ENCODE measurements at regions not wholly inside any gene's neighbourhood (a gene's known extent, or its start where the extent isn't known, plus 50 kb on each side); places are given as distances from the start of the nearest gene placed in this dataset.
A peak's percentile ranks its signal among the peaks of the same experiment; 100 is the strongest.

DNA sequence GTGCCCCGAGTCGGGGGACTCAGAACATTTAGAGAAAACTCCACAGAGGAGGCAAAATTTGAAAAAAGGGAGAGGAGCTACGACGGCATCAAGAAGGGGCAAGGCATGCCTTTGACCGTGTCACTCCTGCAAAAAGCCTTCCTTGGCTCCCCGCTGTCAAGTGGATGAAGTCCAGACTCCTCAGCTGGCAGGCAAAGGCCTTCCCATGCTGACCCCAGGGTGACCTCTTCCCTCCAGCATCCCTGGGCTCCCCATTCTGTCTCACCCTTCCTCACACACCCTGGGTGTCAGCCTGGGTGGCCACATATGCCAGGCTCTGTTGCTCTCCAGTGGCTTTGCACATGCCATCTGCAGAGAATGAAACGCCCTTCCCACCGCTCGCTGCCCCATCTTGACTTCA, 88.4 kb upstream of the ZMIZ1 start:
- no peaks in the 10 kb centered on the region for H3K79me2 ChIP-seq (ENCODE audit: insufficient read depth)
- WGBS (ENCODE audit: low lambda C conversion rate) = 70% methylated on average over 9 of the region's 9 CpGs
- POLR2A ChIA-PET = no interaction called here

More for the DNA sequence above, 88.4 kb upstream of the ZMIZ1 start:
- TF ChIP-seq EP300 (IDR thresholded peaks at IDR 0.05; ENCODE audit: borderline replicate concordance in 1 of 2, low read depth in 1 of 2, low read length in 1 of 2) (peak in 1 of 2 experiments; percentile 32; a peak in 1 of 4 replicates), TCF12 (IDR thresholded peaks at IDR 0.05) (peak; percentile 81), ELF1 (IDR thresholded peaks at IDR 0.05) (no peak), POLR2AphosphoS5 (IDR thresholded peaks at IDR 0.05; ENCODE audit: low read depth, low read length) (peak; percentile 35; the same call in 1 of the 2 replicates), NRF1 (IDR thresholded peaks at IDR 0.05; ENCODE audit: low read depth, low read length) (no peak)
- TF ChIP-seq, protein P1, sequence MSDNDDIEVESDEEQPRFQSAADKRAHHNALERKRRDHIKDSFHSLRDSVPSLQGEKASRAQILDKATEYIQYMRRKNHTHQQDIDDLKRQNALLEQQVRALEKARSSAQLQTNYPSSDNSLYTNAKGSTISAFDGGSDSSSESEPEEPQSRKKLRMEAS (IDR thresholded peaks at IDR 0.05; ENCODE audit: low read depth) = no peak
- TF ChIP-seq, protein P2, sequence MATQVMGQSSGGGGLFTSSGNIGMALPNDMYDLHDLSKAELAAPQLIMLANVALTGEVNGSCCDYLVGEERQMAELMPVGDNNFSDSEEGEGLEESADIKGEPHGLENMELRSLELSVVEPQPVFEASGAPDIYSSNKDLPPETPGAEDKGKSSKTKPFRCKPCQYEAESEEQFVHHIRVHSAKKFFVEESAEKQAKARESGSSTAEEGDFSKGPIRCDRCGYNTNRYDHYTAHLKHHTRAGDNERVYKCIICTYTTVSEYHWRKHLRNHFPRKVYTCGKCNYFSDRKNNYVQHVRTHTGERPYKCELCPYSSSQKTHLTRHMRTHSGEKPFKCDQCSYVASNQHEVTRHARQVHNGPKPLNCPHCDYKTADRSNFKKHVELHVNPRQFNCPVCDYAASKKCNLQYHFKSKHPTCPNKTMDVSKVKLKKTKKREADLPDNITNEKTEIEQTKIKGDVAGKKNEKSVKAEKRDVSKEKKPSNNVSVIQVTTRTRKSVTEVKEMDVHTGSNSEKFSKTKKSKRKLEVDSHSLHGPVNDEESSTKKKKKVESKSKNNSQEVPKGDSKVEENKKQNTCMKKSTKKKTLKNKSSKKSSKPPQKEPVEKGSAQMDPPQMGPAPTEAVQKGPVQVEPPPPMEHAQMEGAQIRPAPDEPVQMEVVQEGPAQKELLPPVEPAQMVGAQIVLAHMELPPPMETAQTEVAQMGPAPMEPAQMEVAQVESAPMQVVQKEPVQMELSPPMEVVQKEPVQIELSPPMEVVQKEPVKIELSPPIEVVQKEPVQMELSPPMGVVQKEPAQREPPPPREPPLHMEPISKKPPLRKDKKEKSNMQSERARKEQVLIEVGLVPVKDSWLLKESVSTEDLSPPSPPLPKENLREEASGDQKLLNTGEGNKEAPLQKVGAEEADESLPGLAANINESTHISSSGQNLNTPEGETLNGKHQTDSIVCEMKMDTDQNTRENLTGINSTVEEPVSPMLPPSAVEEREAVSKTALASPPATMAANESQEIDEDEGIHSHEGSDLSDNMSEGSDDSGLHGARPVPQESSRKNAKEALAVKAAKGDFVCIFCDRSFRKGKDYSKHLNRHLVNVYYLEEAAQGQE (IDR thresholded peaks at IDR 0.05; ENCODE audit: low read depth, low read length) = no peak
- TF ChIP-seq, protein P3, sequence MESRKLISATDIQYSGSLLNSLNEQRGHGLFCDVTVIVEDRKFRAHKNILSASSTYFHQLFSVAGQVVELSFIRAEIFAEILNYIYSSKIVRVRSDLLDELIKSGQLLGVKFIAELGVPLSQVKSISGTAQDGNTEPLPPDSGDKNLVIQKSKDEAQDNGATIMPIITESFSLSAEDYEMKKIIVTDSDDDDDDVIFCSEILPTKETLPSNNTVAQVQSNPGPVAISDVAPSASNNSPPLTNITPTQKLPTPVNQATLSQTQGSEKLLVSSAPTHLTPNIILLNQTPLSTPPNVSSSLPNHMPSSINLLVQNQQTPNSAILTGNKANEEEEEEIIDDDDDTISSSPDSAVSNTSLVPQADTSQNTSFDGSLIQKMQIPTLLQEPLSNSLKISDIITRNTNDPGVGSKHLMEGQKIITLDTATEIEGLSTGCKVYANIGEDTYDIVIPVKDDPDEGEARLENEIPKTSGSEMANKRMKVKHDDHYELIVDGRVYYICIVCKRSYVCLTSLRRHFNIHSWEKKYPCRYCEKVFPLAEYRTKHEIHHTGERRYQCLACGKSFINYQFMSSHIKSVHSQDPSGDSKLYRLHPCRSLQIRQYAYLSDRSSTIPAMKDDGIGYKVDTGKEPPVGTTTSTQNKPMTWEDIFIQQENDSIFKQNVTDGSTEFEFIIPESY (IDR thresholded peaks at IDR 0.05; ENCODE audit: borderline replicate concordance, low read depth) = no peak
- TF ChIP-seq, protein P4, sequence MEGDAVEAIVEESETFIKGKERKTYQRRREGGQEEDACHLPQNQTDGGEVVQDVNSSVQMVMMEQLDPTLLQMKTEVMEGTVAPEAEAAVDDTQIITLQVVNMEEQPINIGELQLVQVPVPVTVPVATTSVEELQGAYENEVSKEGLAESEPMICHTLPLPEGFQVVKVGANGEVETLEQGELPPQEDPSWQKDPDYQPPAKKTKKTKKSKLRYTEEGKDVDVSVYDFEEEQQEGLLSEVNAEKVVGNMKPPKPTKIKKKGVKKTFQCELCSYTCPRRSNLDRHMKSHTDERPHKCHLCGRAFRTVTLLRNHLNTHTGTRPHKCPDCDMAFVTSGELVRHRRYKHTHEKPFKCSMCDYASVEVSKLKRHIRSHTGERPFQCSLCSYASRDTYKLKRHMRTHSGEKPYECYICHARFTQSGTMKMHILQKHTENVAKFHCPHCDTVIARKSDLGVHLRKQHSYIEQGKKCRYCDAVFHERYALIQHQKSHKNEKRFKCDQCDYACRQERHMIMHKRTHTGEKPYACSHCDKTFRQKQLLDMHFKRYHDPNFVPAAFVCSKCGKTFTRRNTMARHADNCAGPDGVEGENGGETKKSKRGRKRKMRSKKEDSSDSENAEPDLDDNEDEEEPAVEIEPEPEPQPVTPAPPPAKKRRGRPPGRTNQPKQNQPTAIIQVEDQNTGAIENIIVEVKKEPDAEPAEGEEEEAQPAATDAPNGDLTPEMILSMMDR (IDR thresholded peaks at IDR 0.05) = no peak
- TF ChIP-seq, protein P5, sequence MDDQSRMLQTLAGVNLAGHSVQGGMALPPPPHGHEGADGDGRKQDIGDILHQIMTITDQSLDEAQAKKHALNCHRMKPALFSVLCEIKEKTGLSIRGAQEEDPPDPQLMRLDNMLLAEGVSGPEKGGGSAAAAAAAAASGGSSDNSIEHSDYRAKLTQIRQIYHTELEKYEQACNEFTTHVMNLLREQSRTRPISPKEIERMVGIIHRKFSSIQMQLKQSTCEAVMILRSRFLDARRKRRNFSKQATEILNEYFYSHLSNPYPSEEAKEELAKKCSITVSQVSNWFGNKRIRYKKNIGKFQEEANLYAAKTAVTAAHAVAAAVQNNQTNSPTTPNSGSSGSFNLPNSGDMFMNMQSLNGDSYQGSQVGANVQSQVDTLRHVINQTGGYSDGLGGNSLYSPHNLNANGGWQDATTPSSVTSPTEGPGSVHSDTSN (IDR thresholded peaks at IDR 0.05) = peak; percentile 53; the same call in 1 of the 2 replicates
- Histone ChIP-seq H3K9ac (no peak overlapping the region), H3K9me2 (no peaks in the 10 kb centered on the region), H3F3A (replicated peaks; ENCODE audit: insufficient read depth) (no peaks in the 10 kb centered on the region), H3K27ac (ENCODE audit: low read depth in 2 of 2, low read length in 1 of 2) (peak overlapping the region in 1 of 2 experiments; percentile 56; a peak in 2 of 4 replicates), H3K36me3 (replicated peaks in 1 of 2; ENCODE audit: control insufficient read depth in 1 of 2, insufficient read depth in 2 of 2, low read length in 1 of 2) (no peaks in the 10 kb centered on the region), H4K20me1 (ENCODE audit: insufficient read depth) (no peaks in the 10 kb centered on the region), H3K9me3 (no peaks in the 10 kb centered on the region), H3K4me1 (ENCODE audit: control insufficient read depth in 1 of 2, insufficient read depth in 2 of 2, low read depth in 1 of 2, low read length in 1 of 2) (peaks cover 0 to 42% of the 10 kb centered on the region in 2 experiments; a peak in 1 of 4 replicates), H3K4me3 (ENCODE audit: low read depth in 2 of 2, low read length in 1 of 2) (no peak overlapping the region), H3K4me2 (no peak overlapping the region), H2AFZ (ENCODE audit: low read depth) (no peak overlapping the region), H3K27me3 (ENCODE audit: insufficient read depth) (no peaks in the 10 kb centered on the region)
- DNase-seq = peak; percentile 61
- CTCF ChIA-PET = interaction anchor here (1.4 kb wide), 2 partner anchors 15 to 678 kb away, joined by 3 read pairs; no protein-coding TSS in a partner anchor
